IPS DF 19.7 (cell line): ENCODE measurements at regions not wholly inside any gene's neighbourhood (a gene's known extent, or its start where the extent isn't known, plus 50 kb on each side); places are given as distances from the start of the nearest gene placed in this dataset.
A peak's percentile ranks its signal among the peaks of the same experiment; 100 is the strongest.

Source experiments
- DNase-seq: peaks from one replicate; pipeline ENCODE4 v3.0.0-alpha.2; 2013; ENCODE audit warnings: low read depth, low spot score

DNA sequence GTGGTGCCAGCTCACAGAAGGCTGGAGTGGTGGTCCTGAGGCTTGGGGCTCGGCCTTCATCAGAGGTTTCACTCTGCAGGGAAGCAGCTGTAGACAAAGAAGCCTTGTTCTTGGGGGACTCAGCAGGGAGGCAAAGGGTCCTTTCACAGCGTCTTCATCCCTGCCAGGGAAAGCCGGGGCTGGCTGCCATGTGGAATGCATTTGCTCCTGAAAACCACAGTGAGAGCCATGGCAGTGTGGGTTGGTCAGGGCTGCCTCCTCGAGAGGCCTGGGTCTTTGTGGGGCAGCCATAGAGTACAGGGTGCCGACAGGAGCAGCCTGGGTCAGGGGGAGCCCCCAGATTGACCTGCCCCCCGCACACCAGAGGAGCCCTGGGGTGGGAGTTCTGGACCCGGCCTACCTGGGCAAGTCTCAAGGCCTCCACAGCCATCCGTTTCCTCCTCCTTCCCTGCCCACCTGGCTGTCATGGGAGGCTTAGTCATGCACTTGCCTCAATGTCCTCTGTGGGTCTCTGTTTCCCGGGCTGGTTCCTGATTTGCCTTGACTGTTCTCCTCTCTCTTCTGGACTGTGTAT lies 144.0 kb downstream of the CDC5L start:
- DNase-seq = no peak

DNA sequence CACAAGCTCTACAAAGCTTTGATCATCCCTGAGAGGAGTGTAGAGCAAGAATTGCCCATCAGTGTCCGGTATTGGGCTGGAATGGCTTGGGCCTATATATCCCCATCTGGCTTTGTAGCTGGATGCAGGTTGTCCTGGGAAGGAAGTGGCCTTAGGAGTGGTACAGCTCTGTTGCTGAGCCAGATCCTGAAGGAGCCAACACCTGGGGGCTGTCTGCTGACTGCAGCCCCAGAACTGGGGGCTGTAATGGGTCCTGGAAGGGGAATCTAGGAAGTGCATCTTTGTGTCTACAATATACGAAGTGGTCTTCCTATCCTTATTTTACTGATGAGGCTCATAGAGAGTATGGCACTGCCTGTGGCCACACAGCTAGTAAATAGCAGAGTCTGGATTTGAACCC lies 145.9 kb downstream of the CDC5L start:
- no peak for DNase-seq

DNA sequence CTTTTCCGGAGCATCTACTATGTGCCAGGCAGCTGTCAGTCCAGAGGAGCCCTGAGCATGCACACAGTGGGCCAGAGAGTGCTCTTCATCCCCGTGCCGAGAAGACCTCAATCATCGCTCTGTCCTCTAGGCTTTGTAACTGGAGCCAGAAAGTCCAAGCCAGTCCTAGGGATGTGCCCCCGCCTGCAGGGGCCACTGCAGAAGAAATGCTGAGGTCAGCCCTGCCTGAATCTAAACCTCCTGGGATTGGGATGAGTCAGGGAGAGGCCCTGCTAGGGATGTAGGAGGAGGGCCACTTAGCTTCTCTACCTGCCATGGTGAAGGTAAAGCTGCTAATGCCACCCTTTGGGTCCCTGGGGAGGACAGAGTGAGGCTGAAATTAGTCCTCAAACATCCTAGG lies 146.8 kb downstream of the CDC5L start:
- DNase-seq = no peak

DNA sequence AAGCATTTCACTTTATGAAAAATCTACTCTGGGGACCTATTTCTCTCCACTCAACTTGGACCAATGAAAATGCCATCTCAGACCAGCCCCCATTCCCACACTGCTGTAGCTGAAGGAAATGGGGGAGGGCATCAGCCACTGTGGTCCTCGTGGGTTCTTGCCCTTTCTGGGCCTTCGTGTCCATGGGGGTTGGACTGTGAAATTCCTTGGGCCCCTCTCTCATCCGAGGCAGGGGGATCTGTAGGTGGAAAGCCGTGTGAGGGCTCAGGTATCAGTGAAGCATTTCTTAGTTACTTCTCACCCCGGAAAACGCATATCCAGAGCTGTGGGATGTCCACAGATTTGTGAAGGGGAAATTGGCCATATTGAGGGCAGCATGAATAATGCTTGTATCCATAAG lies 147.9 kb downstream of the CDC5L start:
- no peak for DNase-seq

DNA sequence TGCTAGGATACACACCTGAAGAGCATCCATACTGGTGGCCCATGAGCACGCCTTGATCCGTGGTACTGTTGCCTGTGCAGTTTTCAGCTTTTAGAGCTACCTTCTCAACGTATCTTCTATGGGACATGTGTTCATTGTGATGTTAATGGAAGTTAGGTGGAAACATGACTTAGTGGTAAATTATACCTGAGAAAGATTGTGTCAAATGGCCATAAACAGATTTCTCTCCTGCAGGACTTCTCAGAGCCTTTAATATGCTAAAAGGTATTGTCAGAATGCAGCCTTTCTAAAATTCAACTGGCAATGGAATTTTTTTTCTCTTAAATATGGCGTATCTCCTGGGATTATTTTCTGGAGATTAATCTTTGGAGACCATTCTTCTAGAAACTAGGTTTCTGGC lies 148.5 kb downstream of the CDC5L start:
- no peak for DNase-seq

DNA sequence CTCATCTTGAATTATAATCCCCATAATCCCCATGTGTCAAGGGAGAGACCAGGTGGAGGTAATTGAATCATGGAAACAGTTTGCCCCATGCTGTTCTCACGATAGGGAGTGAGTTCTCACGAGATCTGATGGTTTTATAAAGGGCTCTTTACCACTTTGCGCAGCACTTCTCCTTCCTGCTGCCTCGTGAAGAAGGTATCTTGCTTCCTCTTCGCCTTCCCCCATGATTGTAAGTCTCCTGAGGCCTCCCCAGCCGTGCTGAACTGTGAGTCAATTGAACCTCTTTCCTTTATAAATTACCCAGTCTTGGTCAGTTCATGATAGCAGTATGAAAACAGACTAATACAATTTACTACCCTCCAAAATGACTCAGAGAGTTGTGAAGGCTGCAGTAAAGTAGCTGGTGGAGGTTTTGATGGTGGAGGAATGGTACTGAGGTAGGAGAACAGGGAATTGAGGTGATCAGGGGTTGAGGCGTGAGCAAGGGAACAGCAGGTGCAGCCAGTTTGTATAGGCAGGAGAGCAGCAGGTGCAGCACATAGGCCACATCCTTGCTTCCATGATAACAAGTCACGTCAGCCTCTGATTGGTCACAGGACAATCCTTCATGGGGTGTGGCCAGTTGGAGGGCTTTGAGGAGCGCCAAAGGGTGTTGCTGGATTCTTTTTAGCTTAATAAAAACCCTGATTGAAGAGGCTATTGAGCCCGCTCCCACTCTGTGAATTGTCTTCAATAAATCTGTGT lies 150.0 kb downstream of the CDC5L start:
- no peak for DNase-seq

DNA sequence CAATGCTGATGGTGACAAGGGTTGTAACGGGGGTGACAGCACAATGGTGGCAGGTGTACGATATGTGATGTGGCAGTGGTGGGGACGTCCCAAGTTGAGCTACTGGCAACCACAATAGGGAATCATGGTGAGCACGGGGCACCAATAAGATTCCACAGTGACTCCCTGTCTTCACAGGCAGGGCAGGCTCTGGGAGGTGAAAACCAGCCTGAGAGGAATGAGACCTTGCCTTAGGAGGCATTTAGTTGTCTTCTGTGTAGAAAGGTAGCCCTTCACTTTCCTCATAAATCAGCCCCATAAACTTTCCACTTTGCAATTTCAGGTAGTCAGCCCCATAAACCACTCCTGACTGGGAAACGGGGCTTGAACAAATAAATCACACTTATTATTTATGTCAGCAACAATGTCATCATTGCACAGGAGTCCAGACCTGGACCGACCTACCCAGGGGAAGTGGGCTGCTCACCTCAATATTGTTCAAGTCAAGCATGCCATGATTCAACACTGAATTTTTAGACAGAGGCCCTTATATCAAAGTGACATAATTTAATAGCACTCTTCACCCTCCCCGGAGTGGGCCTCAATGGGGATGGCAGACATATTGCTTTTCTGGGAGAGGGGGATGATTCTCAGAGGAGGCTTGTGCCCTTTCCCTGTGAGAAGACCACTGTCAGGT lies 150.8 kb downstream of the CDC5L start:
- DNase-seq = no peak

DNA sequence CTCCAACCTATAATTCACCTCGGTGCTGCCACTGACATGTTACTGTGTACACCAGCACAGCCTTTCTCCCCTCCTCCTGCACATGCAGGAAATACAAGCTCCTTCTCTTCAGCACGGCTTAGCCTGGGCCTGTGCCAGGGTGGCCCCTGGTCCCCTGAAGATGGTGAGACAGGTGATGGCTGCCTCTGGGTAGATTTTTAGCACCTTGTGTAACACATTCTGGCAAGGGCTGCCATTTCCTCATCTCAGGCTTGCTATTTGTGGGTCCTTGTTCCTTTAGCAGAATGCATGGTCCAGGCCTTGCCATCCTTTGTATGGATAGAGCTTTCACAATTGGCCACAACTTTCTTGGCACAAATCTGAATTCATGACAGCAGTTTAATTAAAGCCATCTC lies 151.3 kb downstream of the CDC5L start:
- no peak for DNase-seq

DNA sequence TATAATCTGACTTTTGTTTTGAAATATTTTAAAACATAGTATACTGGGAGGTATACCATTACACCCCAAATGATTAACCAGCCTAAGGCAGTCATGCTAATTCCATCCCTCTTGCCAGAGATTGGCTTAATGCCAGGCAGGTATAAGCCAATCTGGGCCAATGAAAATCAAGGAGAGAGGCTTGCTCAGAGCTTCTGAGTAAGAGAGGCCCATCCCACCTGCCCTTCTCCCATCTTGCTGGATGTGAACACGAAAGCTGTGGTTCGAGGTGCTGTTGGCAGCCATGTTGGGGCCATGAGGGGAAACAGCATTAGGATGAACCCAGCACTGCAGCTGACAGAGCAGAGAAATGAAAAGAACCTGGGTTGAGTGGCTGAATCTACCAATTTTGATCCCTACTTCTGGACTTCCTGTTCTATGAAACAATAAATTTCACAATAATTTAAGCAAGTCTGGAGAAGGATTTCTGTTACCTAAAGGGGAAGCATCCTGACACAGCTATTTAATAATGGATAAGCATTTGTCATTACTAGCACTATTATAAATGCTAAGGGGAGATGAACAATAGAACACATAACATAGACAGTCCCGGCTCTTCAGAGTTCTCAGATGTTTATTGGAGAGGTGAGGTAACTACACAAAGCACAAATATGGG lies 152.3 kb downstream of the CDC5L start:
- no peak for DNase-seq

DNA sequence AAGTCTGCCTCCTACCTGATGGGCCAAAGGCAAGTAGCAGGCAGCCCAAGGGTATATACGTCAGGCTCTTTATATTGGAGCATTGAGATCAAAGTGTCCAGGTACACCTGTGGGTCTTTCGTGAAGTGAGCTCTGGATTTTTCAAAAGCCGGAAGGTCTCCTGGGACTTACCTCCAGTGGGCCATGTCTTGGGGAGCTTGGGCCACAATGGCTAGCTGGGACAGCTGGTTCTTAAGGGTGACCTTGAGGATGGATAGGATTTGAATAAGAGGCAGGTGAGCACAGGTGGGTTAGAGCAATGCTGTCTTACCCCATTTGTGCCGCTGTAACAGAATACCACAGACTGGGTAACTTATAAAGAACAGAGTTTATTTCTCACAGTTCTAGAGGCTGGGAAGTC lies 153.4 kb downstream of the CDC5L start:
- DNase-seq = no peak

DNA sequence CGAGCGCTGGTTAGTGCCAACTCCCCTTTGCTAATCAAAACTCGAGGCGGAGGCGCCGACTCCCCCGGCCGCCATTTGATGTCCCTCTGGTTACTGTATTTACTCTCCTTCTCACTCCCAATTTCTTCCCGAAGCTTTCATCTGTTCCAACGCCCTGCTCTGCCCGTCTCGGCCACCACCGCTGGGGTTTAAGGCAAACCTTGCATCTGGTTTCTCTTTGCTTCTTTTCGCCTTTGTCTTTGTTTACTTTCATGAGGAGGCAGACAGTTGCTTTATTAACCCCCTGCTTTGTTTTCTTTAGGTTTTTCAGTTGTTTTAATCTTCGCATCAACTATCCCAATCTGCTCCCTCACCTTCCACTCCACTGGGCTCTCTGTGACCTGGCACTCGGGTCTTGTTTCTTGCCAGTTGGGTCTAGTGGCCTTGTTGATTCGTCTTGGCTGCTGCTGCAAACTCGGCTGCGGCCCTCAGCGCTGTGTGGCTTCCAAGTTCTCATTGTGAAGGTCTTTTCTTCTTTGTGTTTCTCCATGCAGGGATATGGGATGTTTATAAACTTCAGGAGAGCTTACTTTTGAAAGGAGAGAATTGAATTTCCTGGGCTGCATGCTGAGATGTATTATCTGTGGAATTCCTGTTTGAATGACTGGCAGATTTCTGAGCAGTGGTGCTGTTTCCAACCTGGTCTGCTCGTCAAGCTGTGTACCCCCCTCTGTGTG lies 155.1 kb downstream of the CDC5L start:
- peak; percentile 67 for DNase-seq

DNA sequence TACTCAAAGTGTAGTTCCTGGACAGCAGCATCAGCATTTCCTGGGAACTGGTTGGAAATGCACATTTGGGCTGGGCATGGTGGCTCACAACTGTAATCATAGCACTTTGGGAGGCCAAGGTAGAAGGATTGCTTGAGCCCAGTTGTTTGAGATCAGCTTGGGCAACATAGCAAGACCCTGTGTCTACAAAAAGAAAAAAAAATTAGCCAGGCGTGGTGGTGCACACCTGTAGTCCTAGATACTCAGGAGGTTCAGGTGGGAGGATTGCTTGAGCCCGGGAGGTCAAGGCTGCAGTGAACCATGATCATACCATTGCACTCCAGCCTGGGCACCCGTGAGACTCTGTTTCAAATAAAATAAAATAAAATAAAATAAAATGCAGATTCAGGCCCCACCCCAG lies 156.2 kb downstream of the CDC5L start:
- DNase-seq = no peak

DNA sequence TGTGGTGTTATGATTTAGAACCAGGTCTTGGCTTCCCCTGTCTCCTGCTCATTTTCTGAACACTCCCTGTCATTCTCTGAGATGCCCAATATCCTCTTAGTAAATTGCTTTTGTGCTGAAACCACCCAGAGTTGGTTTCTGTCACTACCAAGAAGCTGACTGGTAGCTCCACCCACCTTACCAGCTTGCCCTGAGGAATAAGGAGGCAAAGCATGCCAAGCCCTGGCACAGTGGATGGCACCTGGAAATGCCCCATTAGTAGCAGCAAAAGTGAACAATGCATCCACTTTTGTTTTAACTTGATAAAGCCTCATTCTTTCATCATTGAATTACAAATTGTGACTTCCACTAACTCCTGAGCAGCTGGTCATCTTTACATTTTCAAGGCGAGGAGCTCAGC lies 157.7 kb downstream of the CDC5L start:
- no peak for DNase-seq

DNA sequence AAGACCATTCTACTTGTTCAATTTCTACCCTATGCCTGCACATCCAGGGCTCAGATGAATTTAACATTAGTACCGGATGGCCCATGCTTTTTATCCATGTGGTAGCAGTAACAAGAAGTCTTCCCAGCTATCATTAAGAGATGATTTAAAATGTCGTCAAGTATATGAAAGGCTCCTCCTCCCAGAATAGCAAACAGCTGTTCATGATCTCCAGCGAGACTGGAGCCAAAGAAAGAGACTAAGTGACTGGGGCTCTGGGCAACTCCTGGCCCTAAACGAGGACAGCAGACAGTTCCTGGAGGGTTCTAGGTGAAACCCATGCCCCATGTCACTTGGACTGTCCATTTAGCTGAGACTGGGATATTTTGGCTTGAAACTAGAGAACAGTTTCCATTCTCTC lies 160.8 kb downstream of the CDC5L start:
- no peak for DNase-seq

DNA sequence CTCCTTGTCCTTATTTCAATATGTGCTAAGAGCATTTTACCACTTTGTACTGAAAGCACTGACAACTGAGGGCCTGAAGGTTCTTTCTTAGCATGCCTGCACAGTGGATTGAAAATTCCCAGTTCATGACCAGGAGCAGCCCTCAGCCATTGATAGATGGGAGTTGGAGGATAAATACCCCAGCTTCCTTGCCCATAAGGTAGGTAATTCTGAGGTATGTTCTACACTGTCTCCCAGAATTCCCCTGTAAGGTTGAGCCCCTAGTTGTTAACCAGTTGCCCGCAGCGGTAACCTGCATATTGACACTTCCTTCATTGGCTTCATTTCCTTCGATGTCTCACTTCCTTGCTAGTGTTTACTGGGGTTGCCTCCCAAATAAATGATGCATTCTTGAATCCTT lies 162.0 kb downstream of the CDC5L start:
- DNase-seq = no peak

DNA sequence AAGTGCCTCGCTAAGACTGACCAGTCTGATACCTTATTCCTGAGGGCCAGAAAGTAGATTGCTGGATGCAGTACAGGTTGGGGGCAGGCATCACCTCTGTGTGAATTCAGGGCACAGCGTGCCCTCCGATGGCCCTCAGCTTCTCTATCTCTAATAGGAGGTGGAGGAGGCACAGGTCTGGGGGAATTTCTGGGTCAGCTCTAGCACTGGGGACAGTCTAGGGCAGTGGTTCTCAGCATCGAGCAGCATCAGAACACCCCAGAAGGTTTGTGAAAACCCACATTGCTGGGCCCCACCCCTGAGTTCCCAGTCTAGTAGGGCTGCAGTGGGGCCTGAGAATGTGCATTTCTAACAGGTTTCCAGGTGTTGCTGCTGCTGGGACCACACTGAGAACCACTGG lies 166.7 kb downstream of the CDC5L start:
- DNase-seq = no peak

DNA sequence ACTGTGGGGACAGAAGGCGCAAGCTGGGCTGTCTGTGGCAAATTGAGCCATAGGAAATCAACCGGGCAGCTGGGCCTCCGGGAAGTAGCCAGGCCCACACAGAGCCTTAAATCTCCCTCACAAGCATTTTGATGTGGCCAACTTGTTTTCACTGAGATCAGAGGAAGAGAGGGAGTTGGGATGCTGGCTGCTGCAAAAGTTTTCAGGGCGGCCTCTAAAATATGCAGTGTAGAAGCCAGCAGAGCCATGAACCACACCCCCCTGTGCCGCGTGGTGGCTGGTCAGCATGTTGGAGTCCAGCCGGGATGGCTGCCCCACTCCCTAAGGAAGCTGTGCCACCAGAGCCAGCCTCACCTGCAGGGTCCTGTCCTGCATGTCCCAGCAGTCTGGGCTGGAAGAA lies 167.4 kb downstream of the CDC5L start:
- no peak for DNase-seq

DNA sequence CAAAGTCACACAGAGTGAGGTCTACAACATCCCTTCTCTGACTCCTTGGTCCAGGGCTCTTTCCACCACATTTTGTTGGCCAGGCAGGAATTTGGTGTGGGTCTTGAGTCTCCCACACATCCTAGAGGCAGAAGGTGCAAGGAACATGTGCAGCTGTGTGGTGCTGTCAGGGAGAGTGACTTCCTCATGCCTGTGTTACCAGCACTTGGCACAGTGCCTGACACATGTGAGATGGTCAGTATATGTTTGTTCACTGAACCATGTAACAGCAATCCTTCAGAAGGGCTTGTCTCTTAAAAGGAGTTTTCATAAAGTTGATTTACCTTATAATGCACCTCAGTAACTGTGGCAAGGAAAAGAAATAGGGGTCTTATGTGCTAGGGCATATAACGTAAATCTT lies 168.5 kb downstream of the CDC5L start:
- no peak for DNase-seq

DNA sequence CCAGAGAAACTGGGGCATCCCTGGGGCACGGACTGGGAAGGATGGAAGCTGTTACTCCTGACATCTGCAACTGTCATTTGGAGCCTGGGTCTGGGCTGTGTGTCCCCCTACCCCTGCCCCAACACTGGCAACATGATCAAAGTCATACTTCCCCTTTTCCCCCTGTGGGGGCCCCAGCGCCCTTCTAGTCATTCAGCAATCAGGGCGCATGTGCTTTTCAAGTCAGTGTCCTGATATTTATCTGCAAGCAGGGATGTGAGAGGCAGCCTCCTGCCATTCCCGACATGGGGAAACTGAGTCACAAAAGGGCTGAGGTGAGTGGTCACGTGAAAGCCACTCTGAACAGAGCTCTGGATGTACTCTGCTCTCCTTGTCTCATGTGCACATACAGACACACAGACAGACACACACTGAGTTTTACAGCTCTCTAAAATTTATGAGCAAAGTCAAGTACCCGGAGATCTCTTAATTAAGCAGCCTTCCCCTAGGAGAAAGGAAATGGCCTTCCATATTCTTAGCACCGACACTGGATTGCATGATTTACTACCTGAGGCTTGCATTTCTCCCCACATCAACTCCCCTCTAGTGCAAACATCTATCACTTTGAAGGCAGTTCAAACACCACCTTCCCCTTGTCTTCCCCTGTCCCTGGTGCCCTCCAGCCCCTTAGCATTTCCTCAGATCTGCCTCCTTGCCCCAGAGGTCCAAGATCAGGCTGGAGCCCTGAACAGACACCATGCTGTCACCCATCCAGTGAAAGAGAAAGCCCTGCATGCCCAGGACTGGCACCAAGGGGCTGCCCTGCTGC lies 170.7 kb downstream of the CDC5L start:
- DNase-seq = no peak

DNA sequence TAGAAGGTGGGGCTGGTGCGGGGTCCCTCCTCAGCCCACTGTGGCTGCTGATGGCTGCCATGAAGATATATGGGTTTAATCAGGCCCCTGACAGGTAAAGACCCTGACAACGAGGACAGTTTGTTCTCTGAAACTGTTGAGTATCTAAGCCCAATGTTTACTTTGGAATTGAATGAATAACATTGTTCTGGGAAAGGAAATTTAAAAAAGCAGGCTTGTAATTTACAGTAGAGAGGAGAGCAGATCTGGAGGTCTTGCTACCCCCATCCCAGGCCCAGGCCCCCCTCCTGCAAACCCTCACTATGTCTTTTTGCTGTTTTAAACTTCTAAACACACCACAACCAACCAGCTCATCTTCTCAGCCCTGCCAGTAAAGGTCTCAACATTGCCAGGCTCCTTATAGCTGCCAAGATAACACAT lies 171.3 kb downstream of the CDC5L start:
- DNase-seq = no peak
